Trophoblast cell (in vitro differentiated cells and primary cell): ENCODE measurements at regions not wholly inside any gene's neighbourhood (a gene's known extent, or its start where the extent isn't known, plus 50 kb on each side); places are given as distances from the start of the nearest gene placed in this dataset.
"Not testable (repeated sequence)": the region's sequence is repeated elsewhere in the genome, so short reads cannot be mapped to it uniquely, and the experiment has no call there.

ENCODE experiments used
- DNase-seq, 2 donors: peaks; one replicate each; pipeline ENCODE4 v3.0.0-alpha.2; 2016
- H2AFZ ChIP-seq: 2 replicates; pipeline ENCODE4 v1.6.1; 2013; ENCODE audit warnings: low read length, moderate library complexity, mild to moderate bottlenecking; ENCODE audit not compliant: insufficient read depth, poor library complexity
- H2AK5ac ChIP-seq: 2 replicates; pipeline ENCODE4 v1.6.1; 2013; ENCODE audit warnings: mild to moderate bottlenecking, low read length
- H2BK120ac ChIP-seq: 2 replicates; pipeline ENCODE4 v1.6.1; 2013; ENCODE audit warnings: low read length, mild to moderate bottlenecking, moderate library complexity; ENCODE audit not compliant: insufficient read depth, poor library complexity
- H2BK12ac ChIP-seq: 2 replicates; pipeline ENCODE4 v1.6.1; 2013; ENCODE audit warnings: mild to moderate bottlenecking, low read length, moderate library complexity
- H2BK5ac ChIP-seq: 2 replicates; pipeline ENCODE4 v1.6.1; 2013; ENCODE audit warnings: low read length, low read depth, moderate library complexity, mild to moderate bottlenecking; ENCODE audit not compliant: poor library complexity
- H3K14ac ChIP-seq: 2 replicates; pipeline ENCODE4 v1.6.1; 2013; ENCODE audit warnings: mild to moderate bottlenecking, low read length
- H3K18ac ChIP-seq: 2 replicates; pipeline ENCODE4 v1.6.1; 2013; ENCODE audit warnings: mild to moderate bottlenecking, low read length
- H3K23ac ChIP-seq: 2 replicates; pipeline ENCODE4 v1.6.1; 2013; ENCODE audit warnings: low read length
- H3K27ac ChIP-seq: 2 replicates; pipeline ENCODE4 v1.5.1; 2013; ENCODE audit warnings: low read depth, mild to moderate bottlenecking, inconsistent platforms, low read length, moderate library complexity
- H3K27me3 ChIP-seq: 2 replicates; pipeline ENCODE4 v1.6.1; 2013; ENCODE audit warnings: inconsistent platforms, mild to moderate bottlenecking, low read length, moderate library complexity; ENCODE audit not compliant: insufficient read depth
- H3K36me3 ChIP-seq, 2 experiments: 1 replicate in 1 of 2; 2 replicates in 1 of 2; pipeline ENCODE4 v1.6.1; 2013; ENCODE audit warnings: low read length in 2 of 2, mild to moderate bottlenecking in 2 of 2, moderate library complexity in 1 of 2; ENCODE audit not compliant: insufficient read depth in 2 of 2, control insufficient read depth in 1 of 2
- H3K4ac ChIP-seq: 2 replicates; pipeline ENCODE4 v1.6.1; 2013; ENCODE audit warnings: low read depth, mild to moderate bottlenecking, low read length, moderate library complexity
- H3K4me1 ChIP-seq, 2 experiments: 1 replicate in 1 of 2; 2 replicates in 1 of 2; pipeline ENCODE4 v1.6.1; 2013; ENCODE audit warnings: low read length in 2 of 2, mild to moderate bottlenecking in 2 of 2, moderate library complexity in 1 of 2; ENCODE audit not compliant: insufficient read depth in 2 of 2, control insufficient read depth in 1 of 2
- H3K4me2 ChIP-seq: 2 replicates; pipeline ENCODE4 v1.6.1; 2013; ENCODE audit warnings: inconsistent platforms, mild to moderate bottlenecking, low read length, moderate library complexity
- H3K4me3 ChIP-seq: 2 replicates; pipeline ENCODE4 v1.5.1; 2013; ENCODE audit warnings: mild to moderate bottlenecking, low read depth, low read length, inconsistent platforms
- H3K79me1 ChIP-seq: one replicate; pipeline ENCODE4 v1.6.1; 2013; ENCODE audit warnings: low read length
- H3K79me2 ChIP-seq: 2 replicates; pipeline ENCODE4 v1.6.1; 2013; ENCODE audit warnings: low read length, mild to moderate bottlenecking; ENCODE audit not compliant: control insufficient read depth, insufficient read depth, poor library complexity
- H3K9ac ChIP-seq: 2 replicates; pipeline ENCODE4 v1.6.1; 2013; ENCODE audit warnings: mild to moderate bottlenecking, low read length
- H3K9me3 ChIP-seq: 2 replicates; pipeline ENCODE4 v1.6.1; 2013; ENCODE audit warnings: low read depth, mild to moderate bottlenecking, control low read depth, inconsistent platforms, low read length; ENCODE audit not compliant: insufficient read depth
- H4K12ac ChIP-seq: 2 replicates; pipeline ENCODE4 v1.6.1; 2013; ENCODE audit warnings: low read depth, mild to moderate bottlenecking, low read length, moderate library complexity
- H4K8ac ChIP-seq: 2 replicates; pipeline ENCODE4 v1.6.1; 2013; ENCODE audit warnings: low read depth, mild to moderate bottlenecking, low read length, moderate library complexity
- H4K91ac ChIP-seq: one replicate; pipeline ENCODE4 v1.6.1; 2013; ENCODE audit warnings: low read depth, mild to moderate bottlenecking, low read length, moderate library complexity
- WGBS: extraction: QIAGEN DNeasy Blood & Tissue Kit; methylation state at CpG from one replicate; pipeline ENCODE4 v1.1.7; 2013; ENCODE audit warnings: missing lambda C conversion rate; ENCODE audit not compliant: insufficient read length, insufficient coverage; ENCODE audit errors: extremely low coverage; 5-methylcytosine and 5-hydroxymethylcytosine counted together

- no peak overlapping the region for H4K8ac ChIP-seq
- no peaks in the 10 kb centered on the region for H3K9me3 ChIP-seq
- no peaks in the 10 kb centered on the region for H3K36me3 ChIP-seq
- no peak for DNase-seq
- H3K4me1 ChIP-seq, result no peaks in the 10 kb centered on the region
- no CpG with 5 or more reads among the region's 1 CpG for WGBS
- H3K27me3 ChIP-seq, result no peaks in the 10 kb centered on the region
- H3K79me2 ChIP-seq, result no peaks in the 10 kb centered on the region
- H3K79me1 ChIP-seq, result no peaks in the 10 kb centered on the region
- H3K4ac ChIP-seq, result no peak overlapping the region
- H3K14ac ChIP-seq, result no peak overlapping the region
- no peak overlapping the region for H2AK5ac ChIP-seq
- no peak overlapping the region for H3K9ac ChIP-seq
- no peak overlapping the region for H2BK120ac ChIP-seq
- no peak overlapping the region for H3K27ac ChIP-seq
- no peak overlapping the region for H2BK12ac ChIP-seq
- no peak overlapping the region for H3K18ac ChIP-seq
- H3K4me2 ChIP-seq, result no peak overlapping the region
- H2AFZ ChIP-seq, result no peak overlapping the region
- H4K12ac ChIP-seq, result no peak overlapping the region
- no peak overlapping the region for H3K4me3 ChIP-seq
- H4K91ac ChIP-seq, result no peak overlapping the region
- H2BK5ac ChIP-seq, result no peak overlapping the region
- no peak overlapping the region for H3K23ac ChIP-seq
Observed at GRCh38 chr7:125926621-125927020, 997.0 kb upstream of the POT1 start.

- no peak overlapping the region for H3K4ac ChIP-seq
- no peak overlapping the region for H3K18ac ChIP-seq
- no peak overlapping the region for H2BK5ac ChIP-seq
- no peak overlapping the region for H3K4me3 ChIP-seq
- no peak overlapping the region for H4K91ac ChIP-seq
- H3K9ac ChIP-seq, result no peak overlapping the region
- no peaks in the 10 kb centered on the region for H3K27me3 ChIP-seq
- no peak overlapping the region for H3K23ac ChIP-seq
- no peak overlapping the region for H2AK5ac ChIP-seq
- H3K9me3 ChIP-seq, result no peaks in the 10 kb centered on the region
- no peak overlapping the region for H3K14ac ChIP-seq
- H2AFZ ChIP-seq, result no peak overlapping the region
- H3K79me2 ChIP-seq, result no peaks in the 10 kb centered on the region
- H3K4me2 ChIP-seq, result no peak overlapping the region
- no peaks in the 10 kb centered on the region for H3K4me1 ChIP-seq
- no peak overlapping the region for H2BK12ac ChIP-seq
- H4K8ac ChIP-seq, result no peak overlapping the region
- H3K27ac ChIP-seq, result no peak overlapping the region
- H3K36me3 ChIP-seq, result no peaks in the 10 kb centered on the region
- no peak overlapping the region for H4K12ac ChIP-seq
- no peak overlapping the region for H2BK120ac ChIP-seq
- no peak for DNase-seq
- no CpG with 5 or more reads among the region's 2 CpGs for WGBS
- no peaks in the 10 kb centered on the region for H3K79me1 ChIP-seq
Observed at GRCh38 chr7:125924037-125924436, 994.4 kb upstream of the POT1 start.

- H3K4me3 ChIP-seq, H2AFZ ChIP-seq, H4K12ac ChIP-seq, H2BK120ac ChIP-seq, H3K79me1 ChIP-seq, H3K4me1 ChIP-seq, H3K18ac ChIP-seq, H3K4ac ChIP-seq, H3K14ac ChIP-seq, H2BK5ac ChIP-seq, H3K27ac ChIP-seq, H2AK5ac ChIP-seq, H3K9me3 ChIP-seq, H2BK12ac ChIP-seq, H3K79me2 ChIP-seq, H3K4me2 ChIP-seq, H3K9ac ChIP-seq, H3K23ac ChIP-seq, DNase-seq, H4K8ac ChIP-seq, H3K27me3 ChIP-seq, H3K36me3 ChIP-seq, H4K91ac ChIP-seq: not testable (repeated sequence)
- no CpG with 5 or more reads among the region's 4 CpGs for WGBS
Observed at GRCh38 chr7:125915381-125915948, 985.8 kb upstream of the POT1 start.

GRCh38 chr7:125908711-125909110 is 979.1 kb upstream of the POT1 start:
- Histone ChIP-seq H2AK5ac (no peak overlapping the region), H3K4ac (no peak overlapping the region), H3K4me1 (no peaks in the 10 kb centered on the region), H4K91ac (no peak overlapping the region), H3K23ac (no peak overlapping the region), H2BK5ac (no peak overlapping the region), H4K8ac (no peak overlapping the region), H2BK120ac (no peak overlapping the region), H4K12ac (no peak overlapping the region), H3K4me3 (no peak overlapping the region), H3K4me2 (no peak overlapping the region), H3K79me2 (no peaks in the 10 kb centered on the region), H3K14ac (no peak overlapping the region), H3K9me3 (no peaks in the 10 kb centered on the region), H3K79me1 (no peaks in the 10 kb centered on the region), H3K36me3 (no peaks in the 10 kb centered on the region), H2BK12ac (no peak overlapping the region), H2AFZ (no peak overlapping the region), H3K27ac (no peak overlapping the region), H3K18ac (no peak overlapping the region), H3K9ac (no peak overlapping the region), H3K27me3 (no peaks in the 10 kb centered on the region)
- no peak for DNase-seq
- no CpG with 5 or more reads among the region's 2 CpGs for WGBS
